Stimulated activated memory B cell treated with anti-CD40 and anti-IgM and Interleukin-4, amounts not matched to agents 10 μg/mL and 1 μg/mL and 100 μg/mL, for 72 hours (primary cell): ENCODE measurements at regions not wholly inside any gene's neighbourhood (a gene's known extent, or its start where the extent isn't known, plus 50 kb on each side); places are given as distances from the start of the nearest gene placed in this dataset.
"Not testable (repeated sequence)": the region's sequence is repeated elsewhere in the genome, so short reads cannot be mapped to it uniquely, and the experiment has no call there.

ENCODE experiments used
- ATAC-seq: fragments of 150-1000 bp; cut with Tn5 transposase; 2 replicates; pipeline ENCODE4 v1.10.0; 2021
- H3K27ac Mint-ChIP-seq: one replicate; pipeline ENCODE4 v1.8.0; 2022; ENCODE audit warnings: mild to moderate bottlenecking, mixed read lengths
- H3K27me3 Mint-ChIP-seq: one replicate; pipeline ENCODE4 v1.8.0; 2022; ENCODE audit warnings: mixed read lengths
- H3K36me3 Mint-ChIP-seq: one replicate; pipeline ENCODE4 v1.8.0; 2022; ENCODE audit warnings: mixed read lengths
- H3K4me1 Mint-ChIP-seq: one replicate; pipeline ENCODE4 v1.8.0; 2022; ENCODE audit warnings: mixed read lengths
- H3K4me3 Mint-ChIP-seq: one replicate; pipeline ENCODE4 v1.8.0; 2022; ENCODE audit warnings: mild to moderate bottlenecking, moderate library complexity, mixed read lengths
- H3K9me3 Mint-ChIP-seq: one replicate; pipeline ENCODE4 v1.8.0; 2022; ENCODE audit warnings: mixed read lengths

GRCh38 chr13:38086721-38087120 lies 217.1 kb upstream of the TRPC4 start:
- H3K36me3 Mint-ChIP-seq = peaks cover 11% of the 10 kb centered on the region
- ATAC-seq = no peak
- no peak overlapping the region for H3K4me3 Mint-ChIP-seq
- H3K27ac Mint-ChIP-seq = no peak overlapping the region
- H3K4me1 Mint-ChIP-seq = no peaks in the 10 kb centered on the region
- H3K27me3 Mint-ChIP-seq = no peaks in the 10 kb centered on the region
- H3K9me3 Mint-ChIP-seq = peaks cover 20% of the 10 kb centered on the region

DNA sequence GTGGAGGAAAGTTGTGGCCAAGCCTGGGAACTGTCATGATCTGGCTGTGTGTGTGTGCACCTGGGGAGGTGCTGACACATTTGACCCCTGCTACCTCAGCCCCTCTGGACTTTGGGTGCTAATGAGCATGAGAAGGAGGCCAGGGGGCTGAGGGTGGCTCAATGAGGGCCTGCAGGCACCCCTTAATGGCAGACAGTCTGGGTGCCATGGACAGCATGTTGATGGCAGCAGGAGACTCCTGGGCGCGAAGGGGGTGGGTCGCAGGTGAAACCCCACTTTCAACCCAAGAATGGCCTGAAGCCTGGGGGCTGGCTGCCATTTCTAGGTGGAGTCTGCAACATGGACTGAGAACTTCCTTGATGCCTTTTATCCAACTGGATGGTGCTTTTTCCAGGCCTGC lies 216.4 kb upstream of the TRPC4 start:
- no peaks in the 10 kb centered on the region for H3K27me3 Mint-ChIP-seq
- no peak overlapping the region for H3K4me3 Mint-ChIP-seq
- H3K9me3 Mint-ChIP-seq = peaks cover 24% of the 10 kb centered on the region
- H3K27ac Mint-ChIP-seq = no peak overlapping the region
- H3K4me1 Mint-ChIP-seq = no peaks in the 10 kb centered on the region
- ATAC-seq = no peak
- peaks cover 11% of the 10 kb centered on the region for H3K36me3 Mint-ChIP-seq

- Mint-ChIP-seq H3K36me3 (peaks cover 6% of the 10 kb centered on the region), H3K27ac (no peak overlapping the region), H3K4me3 (no peak overlapping the region), H3K9me3 (no peaks in the 10 kb centered on the region), H3K4me1 (no peaks in the 10 kb centered on the region), H3K27me3 (no peaks in the 10 kb centered on the region)
- ATAC-seq = no peak
These were observed 204.4 kb upstream of the TRPC4 start for GRCh38 chr13:38073931-38074330.

GRCh38 chr13:38072696-38073095 lies 203.1 kb upstream of the TRPC4 start:
- Mint-ChIP-seq H3K4me1 (no peaks in the 10 kb centered on the region), H3K36me3 (no peaks in the 10 kb centered on the region), H3K27me3 (no peaks in the 10 kb centered on the region), H3K9me3 (peaks cover 6% of the 10 kb centered on the region), H3K4me3 (no peak overlapping the region), H3K27ac (no peak overlapping the region)
- no peak for ATAC-seq

GRCh38 chr13:38071340-38071739 lies 201.8 kb upstream of the TRPC4 start:
- H3K27me3 Mint-ChIP-seq, H3K27ac Mint-ChIP-seq, H3K4me3 Mint-ChIP-seq, H3K36me3 Mint-ChIP-seq, H3K4me1 Mint-ChIP-seq, ATAC-seq: not testable (repeated sequence)
- H3K9me3 Mint-ChIP-seq = peaks cover 11% of the 10 kb centered on the region

- no peak for ATAC-seq
- Mint-ChIP-seq H3K36me3 (no peaks in the 10 kb centered on the region), H3K27me3 (no peaks in the 10 kb centered on the region)
These were observed 184.3 kb upstream of the TRPC4 start for GRCh38 chr13:38053896-38054295.

GRCh38 chr13:38046049-38046376 lies 176.4 kb upstream of the TRPC4 start:
- H3K4me1 Mint-ChIP-seq = no peaks in the 10 kb centered on the region
- no peak for ATAC-seq
- H3K27me3 Mint-ChIP-seq = no peaks in the 10 kb centered on the region
- H3K9me3 Mint-ChIP-seq = peaks cover 3% of the 10 kb centered on the region
- no peak overlapping the region for H3K27ac Mint-ChIP-seq
- peaks cover 21% of the 10 kb centered on the region for H3K36me3 Mint-ChIP-seq
- no peak overlapping the region for H3K4me3 Mint-ChIP-seq

More at GRCh38 chr13:38053896-38054295, 184.3 kb upstream of the TRPC4 start:
- no peaks in the 10 kb centered on the region for H3K4me1 Mint-ChIP-seq
- H3K27ac Mint-ChIP-seq = no peak overlapping the region
- no peaks in the 10 kb centered on the region for H3K9me3 Mint-ChIP-seq
- H3K4me3 Mint-ChIP-seq = no peak overlapping the region

DNA sequence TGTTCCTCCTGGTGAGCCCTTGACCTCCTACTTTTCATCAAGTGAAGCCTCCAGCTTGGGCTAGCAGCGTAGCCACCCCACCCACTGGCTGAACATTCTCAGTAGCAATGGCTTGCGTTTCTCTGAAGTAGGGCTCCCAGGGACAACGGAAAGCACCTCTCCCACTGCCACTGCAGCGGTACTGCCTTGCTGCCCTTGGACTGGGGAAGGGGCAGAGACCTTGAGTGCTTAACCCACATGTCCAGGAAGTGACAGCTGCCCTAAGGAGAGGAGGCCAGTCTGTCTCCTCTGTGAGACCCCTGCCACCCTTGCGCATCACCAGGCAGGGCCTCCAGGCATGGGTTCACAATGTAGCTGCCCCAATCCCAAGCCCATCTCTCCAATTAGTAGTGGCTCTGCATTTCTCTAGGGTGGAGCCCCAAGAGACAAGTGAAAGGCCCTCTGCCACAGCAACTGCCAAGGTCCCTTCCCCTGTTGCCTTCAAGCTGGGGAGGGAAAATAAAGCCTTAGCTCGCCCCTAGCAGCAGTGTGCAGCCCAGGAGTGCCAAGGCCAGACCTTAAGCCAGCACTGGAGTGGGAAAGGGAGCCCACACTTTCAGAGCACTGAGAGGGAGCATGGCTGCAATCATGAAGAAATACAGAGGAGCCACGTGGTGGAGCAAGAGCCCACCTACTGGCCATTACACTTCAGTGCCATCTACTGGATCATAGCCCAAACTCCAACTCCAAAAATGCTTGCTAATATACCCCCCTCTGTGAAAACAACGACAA lies 175.9 kb upstream of the TRPC4 start:
- Mint-ChIP-seq H3K4me1 (no peaks in the 10 kb centered on the region), H3K36me3 (peaks cover 21% of the 10 kb centered on the region), H3K9me3 (peaks cover 3% of the 10 kb centered on the region), H3K4me3 (no peak overlapping the region), H3K27ac (no peak overlapping the region), H3K27me3 (no peaks in the 10 kb centered on the region)
- no peak for ATAC-seq

GRCh38 chr13:38044067-38044466 lies 174.5 kb upstream of the TRPC4 start:
- H3K27ac Mint-ChIP-seq = no peak overlapping the region
- peaks cover 21% of the 10 kb centered on the region for H3K36me3 Mint-ChIP-seq
- peaks cover 3% of the 10 kb centered on the region for H3K9me3 Mint-ChIP-seq
- no peak for ATAC-seq
- no peak overlapping the region for H3K4me3 Mint-ChIP-seq
- no peaks in the 10 kb centered on the region for H3K4me1 Mint-ChIP-seq
- H3K27me3 Mint-ChIP-seq = no peaks in the 10 kb centered on the region

GRCh38 chr13:38042771-38043170 lies 173.2 kb upstream of the TRPC4 start:
- Mint-ChIP-seq H3K4me3 (no peak overlapping the region), H3K27ac (no peak overlapping the region)

GRCh38 chr13:38024431-38024830 lies 154.9 kb upstream of the TRPC4 start:
- no peak overlapping the region for H3K27ac Mint-ChIP-seq
- H3K4me3 Mint-ChIP-seq = no peak overlapping the region
- no peaks in the 10 kb centered on the region for H3K4me1 Mint-ChIP-seq
- ATAC-seq = no peak
- H3K9me3 Mint-ChIP-seq = peaks cover 17% of the 10 kb centered on the region
- no peaks in the 10 kb centered on the region for H3K27me3 Mint-ChIP-seq
- H3K36me3 Mint-ChIP-seq = no peaks in the 10 kb centered on the region

More at GRCh38 chr13:38042771-38043170, 173.2 kb upstream of the TRPC4 start:
- no peaks in the 10 kb centered on the region for H3K4me1 Mint-ChIP-seq
- peaks cover under 1% of the 10 kb centered on the region for H3K9me3 Mint-ChIP-seq
- H3K27me3 Mint-ChIP-seq = no peaks in the 10 kb centered on the region
- peaks cover 17% of the 10 kb centered on the region for H3K36me3 Mint-ChIP-seq
- ATAC-seq = no peak

GRCh38 chr13:38017320-38017719 lies 147.7 kb upstream of the TRPC4 start:
- H3K4me1 Mint-ChIP-seq = no peaks in the 10 kb centered on the region
- peaks cover 25% of the 10 kb centered on the region for H3K9me3 Mint-ChIP-seq
- ATAC-seq = no peak
- no peak overlapping the region for H3K27ac Mint-ChIP-seq
- H3K27me3 Mint-ChIP-seq = no peaks in the 10 kb centered on the region
- no peaks in the 10 kb centered on the region for H3K36me3 Mint-ChIP-seq
- no peak overlapping the region for H3K4me3 Mint-ChIP-seq

DNA sequence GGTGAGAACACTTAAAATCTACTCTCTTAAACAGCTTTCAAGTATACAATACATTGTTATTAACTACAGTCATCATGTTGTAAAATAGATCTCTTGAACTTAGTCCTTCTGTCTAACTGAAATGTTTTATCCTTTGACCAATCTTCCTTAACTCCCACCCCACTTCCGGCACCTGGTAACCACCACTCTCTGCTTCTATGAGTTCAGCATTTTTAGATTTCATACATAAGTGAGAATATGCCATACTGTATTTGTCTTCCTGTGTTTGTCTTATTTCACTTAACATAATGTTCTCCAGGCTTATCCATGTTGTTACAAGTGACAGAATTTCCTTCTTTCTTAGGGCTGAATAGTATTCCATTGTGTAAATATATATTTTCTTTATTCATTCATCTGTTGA lies 144.1 kb upstream of the TRPC4 start:
- Mint-ChIP-seq H3K9me3 (peaks cover 7% of the 10 kb centered on the region), H3K27ac (no peak overlapping the region), H3K27me3 (no peaks in the 10 kb centered on the region), H3K4me1 (no peaks in the 10 kb centered on the region), H3K36me3 (no peaks in the 10 kb centered on the region), H3K4me3 (no peak overlapping the region)
- no peak for ATAC-seq

DNA sequence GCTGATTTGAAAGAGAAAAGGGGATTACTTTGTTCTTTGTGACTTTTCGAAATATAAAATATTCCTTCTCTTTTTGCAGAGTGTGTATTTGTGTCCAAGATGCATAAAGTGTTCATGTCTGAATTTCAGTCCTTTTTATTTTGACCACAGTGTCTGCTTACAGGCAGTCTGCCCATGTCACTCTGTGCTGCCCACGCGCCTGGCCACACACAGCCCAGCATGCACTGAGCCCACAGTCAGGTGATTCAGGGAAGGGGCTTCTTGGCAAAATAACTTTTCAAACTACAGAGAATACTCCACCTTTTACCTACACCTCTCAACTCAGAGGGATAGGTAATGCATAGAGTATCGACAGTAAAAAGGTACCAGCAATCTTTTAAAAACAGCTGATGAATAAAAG lies 142.5 kb upstream of the TRPC4 start:
- Mint-ChIP-seq H3K4me1 (no peaks in the 10 kb centered on the region), H3K9me3 (peaks cover 7% of the 10 kb centered on the region), H3K4me3 (no peak overlapping the region), H3K27ac (no peak overlapping the region), H3K36me3 (no peaks in the 10 kb centered on the region), H3K27me3 (no peaks in the 10 kb centered on the region)
- no peak for ATAC-seq

- no peaks in the 10 kb centered on the region for H3K36me3 Mint-ChIP-seq
- peaks cover 1% of the 10 kb centered on the region for H3K9me3 Mint-ChIP-seq
- H3K27ac Mint-ChIP-seq = no peak overlapping the region
- no peak for ATAC-seq
- no peak overlapping the region for H3K4me3 Mint-ChIP-seq
- no peaks in the 10 kb centered on the region for H3K4me1 Mint-ChIP-seq
- no peaks in the 10 kb centered on the region for H3K27me3 Mint-ChIP-seq
These were observed 139.1 kb upstream of the TRPC4 start for GRCh38 chr13:38008636-38009035.

GRCh38 chr13:38002606-38003005 lies 133.0 kb upstream of the TRPC4 start:
- Mint-ChIP-seq H3K4me3 (no peak overlapping the region), H3K4me1 (no peaks in the 10 kb centered on the region), H3K36me3 (no peaks in the 10 kb centered on the region), H3K27ac (no peak overlapping the region), H3K27me3 (no peaks in the 10 kb centered on the region), H3K9me3 (no peaks in the 10 kb centered on the region)
- no peak for ATAC-seq
